ENCODE measurements at regions not wholly inside any gene's neighbourhood (a gene's known extent, or its start where the extent isn't known, plus 50 kb on each side); places are given as distances from the start of the nearest gene placed in this dataset.

DNA sequence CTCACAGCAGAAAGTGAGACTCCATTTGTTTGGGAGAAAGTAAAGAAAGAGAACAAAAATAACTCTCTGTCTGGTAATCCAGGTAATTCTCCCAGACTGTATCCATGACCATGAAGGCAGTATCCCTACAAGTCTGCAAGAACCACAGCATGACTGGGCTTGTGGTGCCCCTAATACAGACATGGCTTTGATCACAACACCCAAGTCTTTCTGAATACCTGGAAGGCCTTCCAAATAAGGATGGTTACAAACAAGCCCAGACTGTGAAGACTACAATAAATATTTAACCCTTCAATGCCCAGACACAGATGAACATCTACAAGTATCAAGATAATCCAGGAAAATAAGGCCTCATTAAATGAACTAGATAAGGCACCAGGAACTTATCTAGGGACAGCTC lies 481.1 kb upstream of the RORB start:
- H3K4me2 ChIP-seq = no peak overlapping the region
- no peak overlapping the region for H3K9ac ChIP-seq
- ChIA-PET CTCF (no interaction called here), POLR2A (no interaction called here)
- H3K9me3 ChIP-seq = no peaks in the 10 kb centered on the region; the same call in 1 of the 2 replicates
- DNase-seq = no peak
- H3K27ac ChIP-seq (ENCODE audit: low read depth in 2 of 2, low read length in 1 of 2) = no peak overlapping the region
- no peaks in the 10 kb centered on the region; the same call in 1 of the 2 replicates for H3K9me2 ChIP-seq
- H3K4me1 ChIP-seq (ENCODE audit: control insufficient read depth in 1 of 2, insufficient read depth in 2 of 2, low read depth in 1 of 2, low read length in 1 of 2) = no peaks in the 10 kb centered on the region
- H2AFZ ChIP-seq (ENCODE audit: low read depth) = no peak overlapping the region
- H3K4me3 ChIP-seq (ENCODE audit: low read depth in 2 of 2, low read length in 1 of 2) = no peak overlapping the region
- TF ChIP-seq EZH2phosphoT487 (IDR thresholded peaks at IDR 0.05; ENCODE audit: borderline replicate concordance, low read depth) (no peak), CHD2 (IDR thresholded peaks at IDR 0.05; ENCODE audit: low read length, partially characterized antibody) (no peak), SMC3 (IDR thresholded peaks at IDR 0.05; ENCODE audit: low read depth, low read length) (no peak), FOXJ3 (CRISPR knock-in tag; IDR thresholded peaks at IDR 0.05) (no peak), RCOR1 (IDR thresholded peaks at IDR 0.05; ENCODE audit: low read length) (no peak), ELF1 (IDR thresholded peaks at IDR 0.05) (no peak), TCF12 (IDR thresholded peaks at IDR 0.05) (no peak), POLR2AphosphoS5 (IDR thresholded peaks at IDR 0.05; ENCODE audit: low read depth, low read length) (no peak), SIN3A (IDR thresholded peaks at IDR 0.05; ENCODE audit: borderline replicate concordance, low read depth, low read length) (no peak), NRF1 (IDR thresholded peaks at IDR 0.05; ENCODE audit: low read depth, low read length) (no peak), JUND (IDR thresholded peaks at IDR 0.05) (no peak), RFX5 (IDR thresholded peaks at IDR 0.05; ENCODE audit: low read length) (no peak), RXRA (IDR thresholded peaks at IDR 0.05; ENCODE audit: borderline replicate concordance, low read depth) (no peak), NFIC (IDR thresholded peaks at IDR 0.05; ENCODE audit: borderline replicate concordance) (no peak)
- TF ChIP-seq, protein P1, sequence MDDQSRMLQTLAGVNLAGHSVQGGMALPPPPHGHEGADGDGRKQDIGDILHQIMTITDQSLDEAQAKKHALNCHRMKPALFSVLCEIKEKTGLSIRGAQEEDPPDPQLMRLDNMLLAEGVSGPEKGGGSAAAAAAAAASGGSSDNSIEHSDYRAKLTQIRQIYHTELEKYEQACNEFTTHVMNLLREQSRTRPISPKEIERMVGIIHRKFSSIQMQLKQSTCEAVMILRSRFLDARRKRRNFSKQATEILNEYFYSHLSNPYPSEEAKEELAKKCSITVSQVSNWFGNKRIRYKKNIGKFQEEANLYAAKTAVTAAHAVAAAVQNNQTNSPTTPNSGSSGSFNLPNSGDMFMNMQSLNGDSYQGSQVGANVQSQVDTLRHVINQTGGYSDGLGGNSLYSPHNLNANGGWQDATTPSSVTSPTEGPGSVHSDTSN (IDR thresholded peaks at IDR 0.05) = no peak
- TF ChIP-seq, protein P2, sequence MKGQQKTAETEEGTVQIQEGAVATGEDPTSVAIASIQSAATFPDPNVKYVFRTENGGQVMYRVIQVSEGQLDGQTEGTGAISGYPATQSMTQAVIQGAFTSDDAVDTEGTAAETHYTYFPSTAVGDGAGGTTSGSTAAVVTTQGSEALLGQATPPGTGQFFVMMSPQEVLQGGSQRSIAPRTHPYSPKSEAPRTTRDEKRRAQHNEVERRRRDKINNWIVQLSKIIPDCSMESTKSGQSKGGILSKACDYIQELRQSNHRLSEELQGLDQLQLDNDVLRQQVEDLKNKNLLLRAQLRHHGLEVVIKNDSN (IDR thresholded peaks at IDR 0.05; ENCODE audit: borderline replicate concordance, low read depth) = no peak
- TF ChIP-seq, protein P3, sequence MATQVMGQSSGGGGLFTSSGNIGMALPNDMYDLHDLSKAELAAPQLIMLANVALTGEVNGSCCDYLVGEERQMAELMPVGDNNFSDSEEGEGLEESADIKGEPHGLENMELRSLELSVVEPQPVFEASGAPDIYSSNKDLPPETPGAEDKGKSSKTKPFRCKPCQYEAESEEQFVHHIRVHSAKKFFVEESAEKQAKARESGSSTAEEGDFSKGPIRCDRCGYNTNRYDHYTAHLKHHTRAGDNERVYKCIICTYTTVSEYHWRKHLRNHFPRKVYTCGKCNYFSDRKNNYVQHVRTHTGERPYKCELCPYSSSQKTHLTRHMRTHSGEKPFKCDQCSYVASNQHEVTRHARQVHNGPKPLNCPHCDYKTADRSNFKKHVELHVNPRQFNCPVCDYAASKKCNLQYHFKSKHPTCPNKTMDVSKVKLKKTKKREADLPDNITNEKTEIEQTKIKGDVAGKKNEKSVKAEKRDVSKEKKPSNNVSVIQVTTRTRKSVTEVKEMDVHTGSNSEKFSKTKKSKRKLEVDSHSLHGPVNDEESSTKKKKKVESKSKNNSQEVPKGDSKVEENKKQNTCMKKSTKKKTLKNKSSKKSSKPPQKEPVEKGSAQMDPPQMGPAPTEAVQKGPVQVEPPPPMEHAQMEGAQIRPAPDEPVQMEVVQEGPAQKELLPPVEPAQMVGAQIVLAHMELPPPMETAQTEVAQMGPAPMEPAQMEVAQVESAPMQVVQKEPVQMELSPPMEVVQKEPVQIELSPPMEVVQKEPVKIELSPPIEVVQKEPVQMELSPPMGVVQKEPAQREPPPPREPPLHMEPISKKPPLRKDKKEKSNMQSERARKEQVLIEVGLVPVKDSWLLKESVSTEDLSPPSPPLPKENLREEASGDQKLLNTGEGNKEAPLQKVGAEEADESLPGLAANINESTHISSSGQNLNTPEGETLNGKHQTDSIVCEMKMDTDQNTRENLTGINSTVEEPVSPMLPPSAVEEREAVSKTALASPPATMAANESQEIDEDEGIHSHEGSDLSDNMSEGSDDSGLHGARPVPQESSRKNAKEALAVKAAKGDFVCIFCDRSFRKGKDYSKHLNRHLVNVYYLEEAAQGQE (IDR thresholded peaks at IDR 0.05; ENCODE audit: low read depth, low read length) = no peak
- TF ChIP-seq, protein P4, sequence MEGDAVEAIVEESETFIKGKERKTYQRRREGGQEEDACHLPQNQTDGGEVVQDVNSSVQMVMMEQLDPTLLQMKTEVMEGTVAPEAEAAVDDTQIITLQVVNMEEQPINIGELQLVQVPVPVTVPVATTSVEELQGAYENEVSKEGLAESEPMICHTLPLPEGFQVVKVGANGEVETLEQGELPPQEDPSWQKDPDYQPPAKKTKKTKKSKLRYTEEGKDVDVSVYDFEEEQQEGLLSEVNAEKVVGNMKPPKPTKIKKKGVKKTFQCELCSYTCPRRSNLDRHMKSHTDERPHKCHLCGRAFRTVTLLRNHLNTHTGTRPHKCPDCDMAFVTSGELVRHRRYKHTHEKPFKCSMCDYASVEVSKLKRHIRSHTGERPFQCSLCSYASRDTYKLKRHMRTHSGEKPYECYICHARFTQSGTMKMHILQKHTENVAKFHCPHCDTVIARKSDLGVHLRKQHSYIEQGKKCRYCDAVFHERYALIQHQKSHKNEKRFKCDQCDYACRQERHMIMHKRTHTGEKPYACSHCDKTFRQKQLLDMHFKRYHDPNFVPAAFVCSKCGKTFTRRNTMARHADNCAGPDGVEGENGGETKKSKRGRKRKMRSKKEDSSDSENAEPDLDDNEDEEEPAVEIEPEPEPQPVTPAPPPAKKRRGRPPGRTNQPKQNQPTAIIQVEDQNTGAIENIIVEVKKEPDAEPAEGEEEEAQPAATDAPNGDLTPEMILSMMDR (IDR thresholded peaks at IDR 0.05) = no peak
- H3K27me3 ChIP-seq (ENCODE audit: insufficient read depth) = no peaks in the 10 kb centered on the region
- no peaks in the 10 kb centered on the region for H3K36me3 ChIP-seq (replicated peaks in 1 of 2; ENCODE audit: control insufficient read depth in 1 of 2, insufficient read depth in 2 of 2, low read length in 1 of 2)
- no peaks in the 10 kb centered on the region for H4K20me1 ChIP-seq (ENCODE audit: insufficient read depth)
- H3K79me2 ChIP-seq (ENCODE audit: insufficient read depth) = no peaks in the 10 kb centered on the region
- no peaks in the 10 kb centered on the region for H3F3A ChIP-seq (replicated peaks; ENCODE audit: insufficient read depth)

All from SK-N-SH (cell line).